HepG2 (cell line): ENCODE measurements at regions not wholly inside any gene's neighbourhood (a gene's known extent, or its start where the extent isn't known, plus 50 kb on each side); places are given as distances from the start of the nearest gene placed in this dataset.

ENCODE experiments used
- ATAC-seq: fragments of 200-7000 bp; cut with Tn5 transposase; 3 replicates; pipeline ENCODE4 v1.9.1; 2020; ENCODE audit warnings: mild to moderate bottlenecking, moderate library complexity
- BruUV-seq: library from RNA; stranded (reverse); fragments of 400-500 nt; replicated peaks from 2 replicates; lab custom pipeline; 2021; lab: Mats Ljungman, UMichigan
- CTCF ChIA-PET: fragments of 300-600 bp; formaldehyde crosslinking; extraction: SDS; loops from one replicate; lab custom pipeline; 2021; ENCODE audit warnings: low total read pairs, inconsistent platforms, low intra/inter-chr PET ratio; lab: Yijun Ruan, JAX
- POLR2A ChIA-PET: fragments of 350-600 bp; sonication (Branson Sonifier 250); formaldehyde crosslinking; loops from one replicate; lab custom pipeline; 2020; ENCODE audit warnings: antibody characterized with exemption, inconsistent platforms; lab: Yijun Ruan, JAX
- DNase-seq: peaks from one replicate; pipeline ENCODE4 v3.0.0-alpha.2; 2015; ENCODE audit warnings: low spot score
- FAIRE-seq: peaks from 3 replicates; lab custom pipeline; 2011; peaks lifted over from hg19 to GRCh38; lab: Jason Lieb, UNC
- H2AFZ ChIP-seq: one replicate; pipeline ENCODE4 v1.6.1; 2011; ENCODE audit warnings: low read length, inconsistent platforms
- H3K27ac ChIP-seq: fragments of 300-600 bp; 3 replicates; pipeline ENCODE4 v1.8.0; 2011; ENCODE audit warnings: mixed run types, mild to moderate bottlenecking, mixed read lengths, low read length, inconsistent platforms; ENCODE audit not compliant: insufficient read depth; ENCODE audit errors: extremely low read length
- H3K27me3 ChIP-seq, 2 experiments: fragments of 200-600 bp in 1 of 2; 2 replicates in 1 of 2; 3 replicates in 1 of 2; pipeline versions ENCODE4 v1.6.0 to v1.8.0; 2011; ENCODE audit warnings: low read length in 2 of 2, mild to moderate bottlenecking in 2 of 2, moderate library complexity in 2 of 2, inconsistent platforms in 1 of 2; ENCODE audit not compliant: insufficient read depth in 2 of 2, control insufficient read depth in 1 of 2
- H3K36me3 ChIP-seq, 2 experiments: fragments of 200-600 bp in 1 of 2; replicated peaks in 1 of 2; 2 replicates in 1 of 2; 3 replicates in 1 of 2; pipeline versions ENCODE4 v1.5.1 to v1.8.0; 2011; ENCODE audit warnings: low read length in 2 of 2, inconsistent platforms in 1 of 2; ENCODE audit not compliant: insufficient read depth in 2 of 2, control insufficient read depth in 1 of 2
- H3K4me1 ChIP-seq: 2 replicates; pipeline ENCODE4 v1.5.1; 2012; ENCODE audit warnings: low read length, inconsistent platforms; ENCODE audit not compliant: insufficient read depth
- H3K4me2 ChIP-seq: 2 replicates; pipeline ENCODE4 v1.6.0; 2011; ENCODE audit warnings: low read depth, low read length, inconsistent platforms
- H3K4me3 ChIP-seq, 3 experiments: fragments of 200-600 bp in 1 of 3; sonication (generic), shearing (Covaris generic) in 1 of 3; replicated peaks in 1 of 3; 2 replicates each; pipeline ENCODE4 v1.5.1; 2011 to 2016; ENCODE audit warnings: low read length in 3 of 3, inconsistent platforms in 2 of 3, low read depth in 2 of 3, mild to moderate bottlenecking in 2 of 3, control low read depth in 1 of 3, mixed read lengths in 1 of 3; ENCODE audit not compliant: insufficient read depth in 1 of 3
- H3K79me2 ChIP-seq: one replicate; pipeline ENCODE4 v1.6.1; 2011; ENCODE audit warnings: low read length, inconsistent platforms; ENCODE audit not compliant: insufficient read depth
- H3K9ac ChIP-seq: 2 replicates; pipeline ENCODE4 v1.6.0; 2011; ENCODE audit warnings: mild to moderate bottlenecking, low read depth, low read length, inconsistent platforms; ENCODE audit not compliant: insufficient read depth
- H3K9me3 ChIP-seq: 2 replicates; pipeline ENCODE4 v1.5.1; 2012; ENCODE audit warnings: mild to moderate bottlenecking, low read length
- H4K20me1 ChIP-seq: 2 replicates; pipeline ENCODE4 v1.6.0; 2011; ENCODE audit warnings: inconsistent platforms, mild to moderate bottlenecking, low read length, moderate library complexity; ENCODE audit not compliant: insufficient read depth
- AFF4 ChIP-seq: sonication (generic); formaldehyde crosslinking; IDR thresholded peaks from 2 replicates; pipeline ENCODE4 v1.4.0; 2020; ENCODE audit warnings: missing genetic modification reagents
- FIP1L1 ChIP-seq: fragments of 200-400 bp; formaldehyde crosslinking; IDR thresholded peaks from 2 replicates; pipeline ENCODE4 v1.6.1; 2018; ENCODE audit warnings: low read depth, mild to moderate bottlenecking, low read length, moderate library complexity, borderline replicate concordance; ENCODE audit not compliant: insufficient read depth
- GRHL1 ChIP-seq: sonication (generic); formaldehyde crosslinking; conservative IDR thresholded peaks from 2 replicates; pipeline ENCODE4 v1.8.0; 2022; ENCODE audit warnings: missing genetic modification reagents
- IRX3 ChIP-seq: sonication (generic); formaldehyde crosslinking; IDR thresholded peaks from 2 replicates; pipeline ENCODE4 v1.8.1; 2023; ENCODE audit warnings: mild to moderate bottlenecking, low read depth, missing genetic modification reagents, borderline replicate concordance
- MED13 ChIP-seq: sonication (generic); formaldehyde crosslinking; IDR thresholded peaks from 2 replicates; pipeline ENCODE4 v1.5.0; 2020; ENCODE audit warnings: missing genetic modification reagents
- ONECUT2 ChIP-seq: sonication (generic); formaldehyde crosslinking; IDR thresholded peaks from 2 replicates; pipeline ENCODE4 v1.4.0; 2020; ENCODE audit warnings: missing genetic modification reagents
- TCF12 ChIP-seq, 2 experiments: fragments of 450-650 bp in 1 of 2; sonication (generic) in 1 of 2; formaldehyde crosslinking in 1 of 2; IDR thresholded peaks; 2 replicates each; pipeline versions ENCODE4 v1.6.1 to v1.8.0; 2017 to 2022; ENCODE audit warnings: antibody characterized with exemption in 1 of 2, mild to moderate bottlenecking in 1 of 2, missing genetic modification reagents in 1 of 2, moderate library complexity in 1 of 2
- YEATS2 ChIP-seq: sonication (generic); formaldehyde crosslinking; IDR thresholded peaks from 2 replicates; pipeline ENCODE4 v1.4.0; 2020; ENCODE audit warnings: missing genetic modification reagents, borderline replicate concordance
- ZNF382 ChIP-seq: sonication (generic); formaldehyde crosslinking; IDR thresholded peaks from 2 replicates; pipeline ENCODE4 v1.5.0; 2020; ENCODE audit warnings: missing genetic modification reagents, mild to moderate bottlenecking, borderline replicate concordance
- ZNF432 ChIP-seq: sonication (generic); formaldehyde crosslinking; IDR thresholded peaks from 2 replicates; pipeline ENCODE4 v1.5.0; 2020; ENCODE audit warnings: missing genetic modification reagents, mild to moderate bottlenecking, borderline replicate concordance
- WGBS: methylation state at CpG from one replicate; pipeline ENCODE4 v1.1.6; 2017; ENCODE audit warnings: low lambda C conversion rate; 5-methylcytosine and 5-hydroxymethylcytosine counted together
- in situ Hi-C: cut with HindIII; loops from 2 replicates; pipeline ENCODE4 v1.10.0; 2017; ENCODE audit warnings: low pct_unique_long_range_greater_than_20kb; ENCODE audit not compliant: extremely low pct_ligation_motif_present
- intact Hi-C: fragments of 100-400 bp; cut with micrococcal nuclease; formaldehyde crosslinking; loops from one replicate; pipeline ENCODE4 v1.10.0; 2022; ENCODE audit not compliant: unreplicated experiment

GRCh38 chr2:145352484-145352883 is 832.6 kb upstream of the ZEB2 start:
- no peak for ATAC-seq
- no peak for TF ChIP-seq IRX3 (CRISPR knock-in tag)
- no peak for TF ChIP-seq AFF4 (CRISPR knock-in tag)
- no peak for TF ChIP-seq MED13 (CRISPR knock-in tag)
- TF ChIP-seq ZNF382 (CRISPR knock-in tag) = no peak
- TF ChIP-seq ONECUT2 = no peak
- no peak for TF ChIP-seq YEATS2 (CRISPR knock-in tag)
- TF ChIP-seq TCF12 (IDR thresholded peaks at IDR 0.05) = no peak
- TF ChIP-seq TCF12 (CRISPR knock-in tag; IDR thresholded peaks at IDR 0.05) = no peak
- TF ChIP-seq ZNF432 = no peak
- TF ChIP-seq GRHL1 (CRISPR knock-in tag) = no peak
- no peak for TF ChIP-seq FIP1L1
- Histone ChIP-seq H4K20me1 (no peaks in the 10 kb centered on the region), H3K9ac (no peak overlapping the region), H3K9me3 (no peaks in the 10 kb centered on the region), H2AFZ (no peak overlapping the region), H3K36me3 (no peaks in the 10 kb centered on the region), H3K4me2 (no peak overlapping the region), H3K79me2 (no peaks in the 10 kb centered on the region), H3K4me1 (no peaks in the 10 kb centered on the region), H3K4me3 (no peak overlapping the region), H3K27ac (no peak overlapping the region), H3K27me3 (no peaks in the 10 kb centered on the region)
- WGBS = 10% methylated on average over 5 of the region's 5 CpGs
- BruUV-seq = no TSS peak
- POLR2A ChIA-PET = no interaction called here
- CTCF ChIA-PET = no interaction called here
- intact Hi-C loops (no loop called here), in situ Hi-C loops (no loop called here)
- no peak for DNase-seq
- no peak for FAIRE-seq
